Activated T-cell treated with anti-CD3 and anti-CD28 coated beads for 1 hour (primary cell): ENCODE measurements at regions not wholly inside any gene's neighbourhood (a gene's known extent, or its start where the extent isn't known, plus 50 kb on each side); places are given as distances from the start of the nearest gene placed in this dataset.
"Not testable (repeated sequence)": the region's sequence is repeated elsewhere in the genome, so short reads cannot be mapped to it uniquely, and the experiment has no call there.

Experiments used
- DNase-seq: peaks from one replicate; pipeline ENCODE4 v3.0.0-alpha.2; 2020; ENCODE audit warnings: low read depth

- DNase-seq, result no peak
Observed at GRCh38 chrY:19644889-19645638, 99.5 kb downstream of the KDM5D start.

- no peak for DNase-seq
Observed at GRCh38 chrY:19637651-19638347, 106.7 kb downstream of the KDM5D start.

- no peak for DNase-seq
Observed at GRCh38 chrY:19628926-19629325, 115.6 kb downstream of the KDM5D start.

- DNase-seq, result no peak
Observed at GRCh38 chrY:19622392-19622791, 122.1 kb downstream of the KDM5D start.

GRCh38 chrY:19621756-19622155 lies 122.8 kb downstream of the KDM5D start:
- DNase-seq, result no peak

GRCh38 chrY:19601113-19601512 lies 143.4 kb downstream of the KDM5D start:
- DNase-seq, result no peak

- no peak for DNase-seq
Observed at GRCh38 chrY:19600711-19601110, 143.8 kb downstream of the KDM5D start.

GRCh38 chrY:19590235-19590634 lies 154.3 kb downstream of the KDM5D start:
- DNase-seq, result no peak

GRCh38 chrY:19589664-19590063 lies 154.9 kb downstream of the KDM5D start:
- DNase-seq, result no peak

- DNase-seq, result no peak
Observed at GRCh38 chrY:19587311-19587710, 157.2 kb downstream of the KDM5D start.

- DNase-seq, result not testable (repeated sequence)
Observed at GRCh38 chrY:19580990-19581389, 163.5 kb downstream of the KDM5D start.

- DNase-seq, result no peak
Observed at GRCh38 chrY:19578281-19578874, 166.1 kb downstream of the KDM5D start.

- no peak for DNase-seq
Observed at GRCh38 chrY:19577250-19577649, 167.3 kb downstream of the KDM5D start.

GRCh38 chrY:19574939-19575338 lies 169.6 kb downstream of the KDM5D start:
- DNase-seq, result no peak

GRCh38 chrY:19573646-19574045 lies 170.9 kb downstream of the KDM5D start:
- no peak for DNase-seq

- no peak for DNase-seq
Observed at GRCh38 chrY:19570999-19571398, 173.5 kb downstream of the KDM5D start.

GRCh38 chrY:19567943-19568342 lies 176.6 kb downstream of the KDM5D start:
- DNase-seq, result no peak

- peak; percentile 67 for DNase-seq
Observed at GRCh38 chrY:19567051-19567921, 177.2 kb downstream of the KDM5D start.

- no peak for DNase-seq
Observed at GRCh38 chrY:19559161-19559560, 185.4 kb downstream of the KDM5D start.

GRCh38 chrY:19549671-19550466 lies 194.7 kb downstream of the KDM5D start:
- no peak for DNase-seq
